Iris pigment epithelial cell (primary cell): ENCODE measurements at regions not wholly inside any gene's neighbourhood (a gene's known extent, or its start where the extent isn't known, plus 50 kb on each side); places are given as distances from the start of the nearest gene placed in this dataset.

Source experiments
- DNase-seq: peaks from one replicate; pipeline ENCODE4 v3.0.0-alpha.2; 2011; ENCODE audit warnings: low read depth

GRCh38 chr2:7286120-7286519 lies 368.9 kb downstream of the RNF144A start:
- no peak for DNase-seq

GRCh38 chr2:7288484-7288883 lies 371.3 kb downstream of the RNF144A start:
- no peak for DNase-seq

- DNase-seq, result no peak
Observed at GRCh38 chr2:7289697-7290096, 372.5 kb downstream of the RNF144A start.

DNA sequence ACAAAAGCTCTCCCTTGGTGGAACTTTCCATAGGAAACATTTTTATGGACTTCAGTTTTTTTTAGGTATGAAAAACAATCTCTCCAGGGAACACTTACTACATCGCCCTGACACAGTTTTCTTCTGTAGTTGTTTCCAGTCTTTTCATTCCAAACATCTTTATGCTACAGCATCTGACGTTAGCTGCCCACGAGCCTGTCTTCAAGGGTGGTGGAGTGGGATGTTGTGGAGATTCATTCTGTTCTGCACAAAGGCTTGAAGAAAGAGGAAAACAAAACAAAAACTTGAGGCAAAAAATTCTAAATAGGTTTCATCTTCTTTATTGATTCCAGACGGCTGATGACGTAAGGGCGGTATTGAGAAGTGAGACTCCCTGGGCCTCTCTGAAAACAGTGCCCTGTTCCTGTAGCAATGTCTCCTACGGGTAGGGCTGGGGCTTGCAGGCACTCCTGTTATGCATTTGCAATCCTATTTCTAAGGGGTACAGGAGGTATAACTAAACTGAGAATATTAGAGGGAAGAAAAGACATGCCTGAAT lies 375.0 kb downstream of the RNF144A start:
- no peak for DNase-seq

DNA sequence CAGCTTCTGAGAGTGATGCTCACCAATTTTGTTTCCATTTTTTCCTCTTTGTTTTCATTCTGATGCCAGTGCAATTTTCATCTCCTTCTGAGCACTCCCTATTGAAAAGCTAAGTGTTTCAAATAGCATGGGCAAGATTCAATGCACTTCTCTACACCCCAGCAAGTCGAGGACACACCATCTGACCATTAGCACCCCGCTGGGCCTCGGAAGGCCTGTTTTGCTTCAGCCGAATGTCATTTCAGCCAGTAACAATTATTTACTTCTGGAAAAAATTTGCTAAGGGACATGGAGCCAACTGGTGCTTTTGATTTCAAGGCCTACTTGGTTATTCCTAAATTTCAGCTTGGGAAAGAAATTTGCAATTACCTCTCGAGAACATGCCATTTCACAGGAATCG lies 392.4 kb downstream of the RNF144A start:
- no peak for DNase-seq

- DNase-seq, result no peak
Observed at GRCh38 chr2:7324706-7325105, 407.5 kb downstream of the RNF144A start.

DNA sequence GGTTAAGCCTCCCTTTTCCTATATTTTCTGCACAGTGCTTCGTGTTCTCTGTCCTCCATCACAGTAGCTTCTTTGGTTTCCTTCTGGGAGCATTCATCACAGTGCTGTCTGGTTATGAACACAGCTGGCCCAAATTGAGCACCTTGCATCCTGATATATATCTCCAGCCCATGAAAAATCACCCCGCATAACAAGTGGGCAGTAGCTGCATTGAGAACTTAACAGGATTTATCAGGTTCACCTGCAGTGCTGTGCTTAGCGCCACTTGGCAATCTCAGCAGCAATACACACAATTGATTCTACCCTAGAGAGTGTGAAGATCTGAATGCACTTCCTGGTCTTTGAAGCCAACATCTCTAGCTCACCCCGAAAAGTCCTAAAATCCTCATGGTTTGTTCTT lies 408.0 kb downstream of the RNF144A start:
- DNase-seq, result no peak

DNA sequence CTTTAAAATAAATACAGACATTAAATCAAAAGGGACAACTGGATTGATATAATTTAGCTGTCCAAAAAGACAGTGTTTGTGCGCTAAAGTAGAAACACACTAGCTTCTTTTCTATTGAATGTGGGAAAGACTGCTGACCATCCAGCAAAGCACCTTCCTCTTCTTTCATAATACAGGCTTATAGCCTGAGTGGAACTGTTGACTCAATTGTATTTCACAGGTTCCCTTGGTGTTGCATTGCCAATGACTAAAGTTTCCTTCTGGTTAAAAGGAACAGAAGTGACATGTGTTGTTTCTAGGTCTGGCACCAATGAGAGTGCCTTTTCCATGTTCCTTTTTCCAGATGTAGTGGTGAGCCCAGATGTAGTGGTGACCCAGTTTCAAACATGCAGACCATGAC lies 412.3 kb downstream of the RNF144A start:
- no peak for DNase-seq

DNA sequence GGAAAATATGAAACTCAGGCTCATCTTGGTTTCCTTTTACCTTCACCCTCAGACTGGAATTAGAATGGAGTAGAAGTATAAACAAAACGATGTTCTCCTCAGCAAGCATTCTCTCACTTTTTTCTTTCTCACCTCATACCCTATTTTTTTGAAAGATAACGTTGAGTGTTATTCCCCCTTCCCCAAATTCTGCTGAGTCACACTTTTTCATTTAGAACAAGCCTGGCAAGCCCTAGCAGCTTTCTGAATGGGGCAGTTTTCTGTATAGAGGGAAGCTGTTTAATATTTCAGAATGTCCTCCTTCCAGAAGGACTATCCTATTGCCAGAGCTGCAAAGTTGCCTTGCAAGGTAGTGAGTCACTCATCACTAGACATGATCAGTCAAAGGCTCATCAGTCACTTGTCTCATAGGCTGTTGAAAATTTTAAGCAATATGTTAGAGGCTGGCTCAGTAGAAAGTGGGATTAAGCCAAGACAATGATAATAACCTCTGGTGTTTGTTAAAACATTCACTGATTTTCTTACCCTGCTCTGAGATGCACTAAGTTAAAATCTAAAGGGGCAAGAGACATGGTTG lies 416.1 kb downstream of the RNF144A start:
- DNase-seq, result no peak

GRCh38 chr2:7333960-7334493 lies 416.8 kb downstream of the RNF144A start:
- DNase-seq, result no peak

GRCh38 chr2:7338961-7339360 lies 421.7 kb downstream of the RNF144A start:
- no peak for DNase-seq

GRCh38 chr2:7346336-7346735 lies 429.1 kb downstream of the RNF144A start:
- DNase-seq, result no peak

- DNase-seq, result no peak
Observed at GRCh38 chr2:7348761-7349160, 431.5 kb downstream of the RNF144A start.

- no peak for DNase-seq
Observed at GRCh38 chr2:7352191-7352590, 435.0 kb downstream of the RNF144A start.

GRCh38 chr2:7353571-7353970 lies 436.4 kb downstream of the RNF144A start:
- no peak for DNase-seq

DNA sequence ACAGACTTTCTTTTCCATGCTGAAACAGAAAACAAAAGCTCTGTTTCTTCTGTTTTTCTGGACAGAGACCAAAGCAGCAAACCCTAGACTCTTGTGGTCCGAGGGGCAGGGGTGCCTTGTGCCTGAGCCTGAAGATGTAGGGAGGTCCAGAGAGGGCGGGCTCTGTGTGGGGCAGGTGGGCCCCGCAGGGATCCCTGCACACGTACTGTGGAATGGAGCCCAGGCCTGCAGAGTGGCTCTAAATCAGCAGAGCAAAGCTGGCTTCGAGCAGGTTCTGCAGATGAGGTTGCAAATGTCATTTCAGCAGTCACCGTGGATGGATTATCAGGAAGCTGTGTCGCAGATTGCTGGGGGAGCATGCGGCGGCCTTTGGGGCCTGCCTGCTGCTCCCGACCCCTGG lies 438.6 kb downstream of the RNF144A start:
- DNase-seq, result no peak

- no peak for DNase-seq
Observed at GRCh38 chr2:7356909-7357584, 439.8 kb downstream of the RNF144A start.

- DNase-seq, result no peak
Observed at GRCh38 chr2:7357993-7358392, 440.8 kb downstream of the RNF144A start.

DNA sequence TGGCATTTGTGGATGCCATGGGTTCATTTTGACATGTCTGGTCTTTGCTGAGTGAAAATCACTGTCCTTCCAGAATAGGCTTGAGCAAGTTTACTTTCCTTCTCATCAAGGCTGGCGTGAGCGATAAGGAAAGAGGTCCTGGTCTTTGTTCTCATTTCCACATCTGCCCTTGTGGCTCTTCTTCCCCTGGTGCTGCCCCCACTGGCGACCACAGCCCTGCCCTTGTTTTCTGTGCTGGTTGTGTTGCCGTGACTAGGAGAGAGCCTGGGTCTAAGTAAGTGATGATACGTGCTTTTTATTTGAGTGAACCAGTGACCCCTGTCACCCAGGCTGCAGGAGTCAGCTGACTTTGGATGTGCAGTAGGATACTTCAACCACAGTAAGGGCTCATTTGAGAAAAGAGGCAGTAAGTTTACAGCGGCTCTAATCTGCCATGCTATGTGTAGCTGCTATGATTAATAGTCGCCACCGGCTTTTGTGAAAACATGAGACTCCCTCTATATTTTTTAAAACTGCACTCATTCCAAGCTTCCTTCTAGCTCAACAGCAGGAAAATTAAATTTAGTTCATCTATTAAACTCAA lies 441.7 kb downstream of the RNF144A start:
- no peak for DNase-seq

DNA sequence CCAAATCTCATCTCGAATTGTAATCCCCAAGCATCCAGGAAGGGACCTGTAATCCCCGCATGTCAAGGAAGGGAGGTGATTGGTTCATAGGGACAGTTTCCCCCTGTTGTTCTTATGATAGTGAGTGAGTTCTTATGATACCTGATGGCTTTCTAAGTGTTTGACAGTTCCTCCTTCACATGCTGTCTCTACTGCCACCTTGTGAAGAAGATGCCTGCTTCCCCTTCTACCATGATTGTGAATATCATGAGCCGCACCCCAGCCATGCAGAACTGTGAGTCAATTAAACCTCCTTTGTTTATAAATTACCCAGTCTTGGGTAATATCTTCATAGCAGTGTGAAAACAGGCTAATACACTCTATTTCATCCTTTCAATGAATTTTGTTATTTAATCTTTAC lies 446.7 kb downstream of the RNF144A start:
- DNase-seq, result no peak

GRCh38 chr2:7368211-7368610 lies 451.0 kb downstream of the RNF144A start:
- no peak for DNase-seq

GRCh38 chr2:7373156-7373555 lies 455.9 kb downstream of the RNF144A start:
- DNase-seq, result no peak

DNA sequence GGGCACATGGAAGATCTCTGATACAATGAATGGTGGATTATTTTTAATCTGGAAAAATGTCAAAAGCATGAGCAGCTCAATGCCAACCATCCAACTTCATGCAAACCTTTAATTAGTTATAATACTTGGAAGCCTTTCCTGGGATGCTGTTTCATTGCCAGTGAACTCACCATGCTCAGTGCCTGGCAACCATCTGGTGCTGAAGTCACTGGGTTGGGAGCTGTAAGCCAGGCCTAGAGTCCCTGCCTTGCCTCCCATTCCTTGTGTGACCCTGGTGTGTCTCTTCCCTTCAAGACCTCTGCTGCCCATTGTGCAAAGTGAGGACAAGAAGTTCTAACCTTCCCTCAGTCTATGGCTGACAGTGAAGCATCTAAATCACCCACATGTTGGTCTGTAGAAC lies 458.7 kb downstream of the RNF144A start:
- no peak for DNase-seq
